IgD-negative memory B cell (primary cell): ENCODE measurements at regions not wholly inside any gene's neighbourhood (a gene's known extent, or its start where the extent isn't known, plus 50 kb on each side); places are given as distances from the start of the nearest gene placed in this dataset.

Experiments
- H3K27ac Mint-ChIP-seq, 3 donors: one replicate each; pipeline ENCODE4 v1.8.0; 2020 to 2022; ENCODE audit warnings: mild to moderate bottlenecking in 3 of 3, mixed read lengths in 3 of 3, moderate library complexity in 1 of 3
- H3K27me3 Mint-ChIP-seq: one replicate; pipeline ENCODE4 v1.8.0; 2021; ENCODE audit warnings: mixed read lengths
- H3K36me3 Mint-ChIP-seq: one replicate; pipeline ENCODE4 v1.8.0; 2020; ENCODE audit warnings: mild to moderate bottlenecking, mixed read lengths
- H3K4me1 Mint-ChIP-seq, 3 donors: one replicate each; pipeline ENCODE4 v1.8.0; 2020 to 2022; ENCODE audit warnings: mixed read lengths in 3 of 3, mild to moderate bottlenecking in 1 of 3
- H3K4me3 Mint-ChIP-seq, 4 donors: one replicate each; pipeline ENCODE4 v1.8.0; 2020 to 2022; ENCODE audit warnings: mild to moderate bottlenecking in 4 of 4, mixed read lengths in 4 of 4, moderate library complexity in 3 of 4
- H3K9me3 Mint-ChIP-seq, 3 donors: one replicate each; pipeline ENCODE4 v1.8.0; 2020 to 2021; ENCODE audit warnings: mixed read lengths in 3 of 3, mild to moderate bottlenecking in 1 of 3

DNA sequence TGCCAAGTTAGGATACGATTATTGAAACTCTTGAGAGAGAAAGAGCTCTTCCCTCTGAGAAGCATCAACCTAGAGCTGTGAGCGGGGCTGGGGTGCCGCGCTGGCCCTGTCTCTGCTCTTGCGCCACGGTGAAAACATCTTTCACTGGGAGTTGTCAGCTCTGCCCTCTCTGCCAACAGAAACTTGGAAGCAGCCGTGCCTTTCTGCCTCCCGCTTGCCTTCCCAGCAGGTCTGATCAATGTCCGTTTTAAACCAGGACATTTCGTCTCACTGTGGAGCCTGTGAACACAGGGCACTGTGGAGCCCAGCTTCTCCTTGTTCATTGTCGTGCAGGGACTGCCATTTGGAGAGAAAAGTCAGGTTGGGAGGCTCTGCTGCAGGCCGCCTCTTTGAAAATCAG lies 249.2 kb upstream of the PMEPA1 start:
- Mint-ChIP-seq H3K4me3 (no peak overlapping the region), H3K27ac (peak overlapping the region in 1 of 3 donors; percentile 27), H3K4me1 (peaks cover 0 to 2% (median 0%) of the 10 kb centered on the region in 3 donors), H3K27me3 (peaks cover 10% of the 10 kb centered on the region), H3K36me3 (no peaks in the 10 kb centered on the region), H3K9me3 (peaks cover 0 to 8% (median 0%) of the 10 kb centered on the region in 3 donors)

DNA sequence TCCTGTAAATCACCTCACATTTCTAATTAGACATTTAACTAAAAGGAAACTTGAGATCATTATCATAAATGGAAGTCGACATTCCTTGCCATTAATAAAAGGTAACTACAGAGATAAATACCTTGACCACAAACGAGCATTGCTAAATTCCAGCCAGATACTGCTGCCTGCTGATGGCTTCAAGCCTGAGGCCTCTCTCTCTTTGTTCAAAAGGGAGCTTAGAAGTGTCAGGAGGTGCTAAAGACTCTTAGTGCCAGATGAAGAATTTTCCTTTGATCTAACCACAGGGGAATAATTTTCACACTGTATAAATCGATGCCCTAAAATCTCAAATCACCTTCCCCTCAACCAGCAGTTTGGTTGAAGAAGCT lies 248.2 kb upstream of the PMEPA1 start:
- no peak overlapping the region for H3K4me3 Mint-ChIP-seq
- peaks cover 0 to 8% (median 0%) of the 10 kb centered on the region in 3 donors for H3K9me3 Mint-ChIP-seq
- no peaks in the 10 kb centered on the region for H3K36me3 Mint-ChIP-seq

DNA sequence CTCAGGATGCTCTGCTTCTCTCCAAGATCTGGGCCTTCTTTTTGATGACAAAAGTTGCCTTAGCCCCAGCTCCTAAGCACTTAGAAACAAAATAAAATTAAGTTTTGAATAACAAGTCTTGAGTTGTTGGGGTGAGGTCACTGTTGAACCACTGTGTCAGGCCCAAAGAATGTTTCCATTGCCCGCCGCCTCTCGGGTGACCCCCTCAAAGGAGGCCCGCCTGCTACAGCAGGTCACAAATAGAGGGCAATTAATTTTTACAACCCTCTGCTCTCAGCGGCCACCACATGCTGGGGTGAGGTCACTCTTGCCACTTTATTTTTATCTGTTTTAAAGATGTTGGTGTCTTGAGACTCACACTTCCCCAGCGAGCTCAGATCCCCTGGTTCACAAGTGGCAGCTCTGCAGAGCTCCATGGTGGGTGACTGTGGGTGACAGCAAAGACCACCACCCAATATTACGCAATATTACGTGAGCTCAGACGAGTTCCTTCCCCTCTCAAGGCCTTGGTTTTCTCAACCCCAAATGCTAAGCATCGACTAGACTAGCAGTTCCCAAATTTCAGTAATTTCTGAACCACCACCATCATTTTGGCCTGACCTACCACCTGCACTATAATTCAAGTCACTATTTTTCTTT lies 247.7 kb upstream of the PMEPA1 start:
- Mint-ChIP-seq H3K4me1 (peaks cover 0 to 2% (median 0%) of the 10 kb centered on the region in 3 donors), H3K27ac (no peak overlapping the region), H3K9me3 (peaks cover 0 to 8% (median 0%) of the 10 kb centered on the region in 3 donors), H3K4me3 (no peak overlapping the region), H3K36me3 (no peaks in the 10 kb centered on the region), H3K27me3 (peaks cover 10% of the 10 kb centered on the region)

More for the DNA sequence above, 248.2 kb upstream of the PMEPA1 start:
- Mint-ChIP-seq H3K27me3 (peaks cover 10% of the 10 kb centered on the region), H3K27ac (no peak overlapping the region), H3K4me1 (peaks cover 0 to 2% (median 0%) of the 10 kb centered on the region in 3 donors)

DNA sequence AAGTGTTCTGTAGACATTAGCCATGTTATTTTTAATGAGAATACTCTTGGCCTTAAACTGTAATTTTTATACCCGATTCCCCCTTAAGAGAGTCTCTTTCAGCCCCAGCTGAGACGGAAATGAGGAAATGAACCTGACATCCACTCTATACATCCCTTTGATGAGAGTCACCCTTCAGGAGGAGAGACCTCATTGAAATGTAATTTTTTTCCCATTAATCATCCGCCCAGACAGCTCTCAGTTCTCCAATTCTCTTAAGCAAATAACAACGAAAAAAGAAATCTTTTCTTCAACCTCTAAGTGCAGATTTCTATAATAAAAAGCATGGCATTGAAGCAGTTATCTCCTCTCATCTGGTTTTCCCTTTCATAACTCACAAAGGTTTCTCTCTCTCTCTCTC lies 243.8 kb upstream of the PMEPA1 start:
- H3K27me3 Mint-ChIP-seq, result peaks cover 2% of the 10 kb centered on the region
- peaks cover 0 to 2% (median 0%) of the 10 kb centered on the region in 3 donors for H3K4me1 Mint-ChIP-seq
- peaks cover 0 to 8% (median 0%) of the 10 kb centered on the region in 3 donors for H3K9me3 Mint-ChIP-seq
- H3K36me3 Mint-ChIP-seq, result no peaks in the 10 kb centered on the region
- no peak overlapping the region for H3K27ac Mint-ChIP-seq
- no peak overlapping the region for H3K4me3 Mint-ChIP-seq

DNA sequence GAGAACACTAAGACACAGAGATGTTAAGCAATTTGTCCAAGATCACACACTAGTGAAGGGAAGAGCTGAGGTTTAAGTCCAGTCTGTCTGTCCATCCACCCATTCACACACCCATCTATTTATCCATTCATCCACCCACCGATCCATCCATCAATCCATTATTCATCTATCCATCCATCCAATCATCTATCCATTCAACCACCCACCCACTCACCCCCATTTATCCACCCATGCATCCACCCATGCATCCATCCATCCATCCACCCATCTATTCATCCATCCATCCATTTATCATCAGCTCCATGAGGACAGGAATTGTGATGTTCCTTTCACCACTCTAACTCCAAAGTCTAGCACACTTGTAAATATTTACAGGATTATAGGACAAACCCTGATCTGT lies 242.3 kb upstream of the PMEPA1 start:
- Mint-ChIP-seq H3K27ac (peak overlapping the region in 1 of 3 donors; percentile 1), H3K36me3 (no peaks in the 10 kb centered on the region), H3K4me1 (peaks cover 0 to 2% (median 0%) of the 10 kb centered on the region in 3 donors), H3K9me3 (peaks cover 0 to 8% (median 0%) of the 10 kb centered on the region in 3 donors), H3K27me3 (peaks cover 5% of the 10 kb centered on the region), H3K4me3 (no peak overlapping the region)

DNA sequence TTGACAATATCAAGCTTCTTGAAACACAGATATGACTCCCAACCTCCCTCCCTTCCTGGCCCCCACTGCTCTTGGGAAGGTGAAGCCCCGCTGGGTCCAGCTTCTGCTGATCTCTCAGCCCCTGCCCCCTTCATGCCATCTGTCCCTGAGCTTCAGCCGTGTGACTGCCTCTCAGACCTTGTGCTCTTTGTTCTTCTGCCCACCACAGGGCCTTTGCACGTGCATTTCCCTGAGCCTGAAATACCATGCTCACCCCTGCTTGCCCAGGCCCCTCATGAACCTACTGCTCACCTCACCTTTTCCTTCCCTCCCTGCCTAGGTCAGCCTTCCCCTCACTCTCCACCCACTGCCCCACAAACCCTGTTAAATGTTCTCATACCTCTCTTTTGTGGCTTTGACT lies 241.7 kb upstream of the PMEPA1 start:
- Mint-ChIP-seq H3K9me3 (peaks cover 0 to 8% (median 0%) of the 10 kb centered on the region in 3 donors), H3K36me3 (no peaks in the 10 kb centered on the region), H3K4me3 (no peak overlapping the region), H3K4me1 (peaks cover 0 to 2% (median 0%) of the 10 kb centered on the region in 3 donors), H3K27me3 (peaks cover 5% of the 10 kb centered on the region), H3K27ac (no peak overlapping the region)

- H3K4me1 Mint-ChIP-seq, result peaks cover 0 to 2% (median 0%) of the 10 kb centered on the region in 3 donors
- no peaks in the 10 kb centered on the region for H3K36me3 Mint-ChIP-seq
- peaks cover 5% of the 10 kb centered on the region for H3K27me3 Mint-ChIP-seq
- no peak overlapping the region for H3K4me3 Mint-ChIP-seq
- H3K9me3 Mint-ChIP-seq, result peaks cover 0 to 8% (median 0%) of the 10 kb centered on the region in 3 donors
- no peak overlapping the region for H3K27ac Mint-ChIP-seq
Observed at GRCh38 chr20:57950764-57951485, 241.1 kb upstream of the PMEPA1 start.

- Mint-ChIP-seq H3K4me3 (no peak overlapping the region), H3K4me1 (no peaks in the 10 kb centered on the region), H3K9me3 (no peaks in the 10 kb centered on the region), H3K36me3 (no peaks in the 10 kb centered on the region), H3K27ac (no peak overlapping the region), H3K27me3 (peaks cover 3% of the 10 kb centered on the region)
Observed at GRCh38 chr20:57948180-57948955, 238.6 kb upstream of the PMEPA1 start.

GRCh38 chr20:57947421-57948179 lies 237.8 kb upstream of the PMEPA1 start:
- Mint-ChIP-seq H3K27ac (no peak overlapping the region), H3K9me3 (no peaks in the 10 kb centered on the region), H3K27me3 (peaks cover 3% of the 10 kb centered on the region), H3K36me3 (no peaks in the 10 kb centered on the region), H3K4me1 (no peaks in the 10 kb centered on the region), H3K4me3 (no peak overlapping the region)

DNA sequence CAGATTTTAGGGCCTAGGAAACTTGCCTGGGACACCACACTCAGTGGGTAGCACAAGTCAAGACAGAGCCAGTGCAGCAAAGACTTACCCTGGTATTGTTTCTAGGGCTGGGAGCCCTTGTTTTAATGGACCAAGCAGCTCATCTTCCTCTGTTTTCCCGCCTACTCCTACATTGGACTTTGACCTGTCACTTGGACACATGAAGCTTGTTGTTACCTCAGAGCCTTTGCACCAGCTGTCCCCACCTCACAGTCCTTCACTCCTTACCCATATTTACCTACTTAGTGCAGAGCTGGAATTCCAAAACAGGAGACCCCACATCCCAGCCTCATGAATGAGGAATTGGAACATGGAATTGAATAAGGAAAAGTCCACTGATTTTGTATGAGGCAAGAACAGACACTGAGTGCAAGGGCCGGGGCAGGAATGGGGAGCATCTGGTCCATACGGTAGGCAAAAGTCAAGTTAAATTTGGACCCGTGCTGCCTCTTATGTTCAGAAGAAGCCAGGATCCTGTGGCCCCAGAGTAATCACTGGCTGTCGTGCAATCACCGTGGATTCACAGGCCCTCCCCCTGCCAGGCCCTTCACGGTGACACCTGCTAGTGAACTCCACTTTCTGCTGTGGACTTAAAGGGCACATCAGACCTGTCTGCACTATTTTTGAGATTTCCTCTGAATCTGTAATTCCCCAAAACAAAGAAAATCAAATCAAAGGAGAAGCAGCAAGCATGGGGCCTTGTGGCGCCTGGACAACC lies 236.9 kb upstream of the PMEPA1 start:
- Mint-ChIP-seq H3K4me1 (no peaks in the 10 kb centered on the region), H3K27ac (no peak overlapping the region), H3K36me3 (no peaks in the 10 kb centered on the region), H3K4me3 (no peak overlapping the region), H3K9me3 (no peaks in the 10 kb centered on the region), H3K27me3 (peaks cover 3% of the 10 kb centered on the region)

GRCh38 chr20:57944988-57945387 lies 235.2 kb upstream of the PMEPA1 start:
- Mint-ChIP-seq H3K9me3 (no peaks in the 10 kb centered on the region), H3K36me3 (no peaks in the 10 kb centered on the region), H3K4me3 (no peak overlapping the region), H3K4me1 (no peaks in the 10 kb centered on the region), H3K27me3 (peaks cover 4% of the 10 kb centered on the region), H3K27ac (no peak overlapping the region)

GRCh38 chr20:57943950-57944349 lies 234.1 kb upstream of the PMEPA1 start:
- Mint-ChIP-seq H3K4me3 (no peak overlapping the region), H3K36me3 (no peaks in the 10 kb centered on the region), H3K9me3 (no peaks in the 10 kb centered on the region), H3K27ac (no peak overlapping the region), H3K27me3 (peaks cover 8% of the 10 kb centered on the region), H3K4me1 (no peaks in the 10 kb centered on the region)

DNA sequence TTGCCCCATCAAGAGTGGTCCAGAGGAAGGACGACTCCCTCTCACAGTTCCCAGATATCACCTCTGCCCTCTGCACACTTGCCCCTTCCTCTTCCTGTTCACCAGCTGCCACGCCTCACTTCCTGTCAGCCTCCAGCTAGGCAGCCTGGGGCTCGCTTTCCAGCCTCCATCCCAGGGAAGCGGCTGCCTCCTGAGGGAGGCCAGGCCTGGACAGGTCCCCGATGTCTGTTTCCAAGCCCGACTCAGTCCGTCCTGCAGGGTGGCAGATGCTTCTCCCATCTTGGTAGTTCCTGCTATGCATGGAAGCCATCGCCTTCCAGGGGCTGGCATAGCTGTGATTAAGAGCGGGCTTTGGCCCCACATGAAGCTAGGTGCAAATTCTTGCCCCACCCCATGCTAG lies 233.5 kb upstream of the PMEPA1 start:
- Mint-ChIP-seq H3K4me1 (no peaks in the 10 kb centered on the region), H3K36me3 (no peaks in the 10 kb centered on the region), H3K27me3 (peaks cover 6% of the 10 kb centered on the region), H3K27ac (no peak overlapping the region), H3K9me3 (no peaks in the 10 kb centered on the region), H3K4me3 (no peak overlapping the region)
